B cell (primary cell): ENCODE measurements at regions not wholly inside any gene's neighbourhood (a gene's known extent, or its start where the extent isn't known, plus 50 kb on each side); places are given as distances from the start of the nearest gene placed in this dataset.

Experiments used
- ATAC-seq: fragments of 200-7000 bp; cut with Tn5 transposase; one replicate; pipeline ENCODE4 v1.10.0; 2021; ENCODE audit warnings: low read depth, mild to moderate bottlenecking, moderate number of reproducible peaks, moderate library complexity
- CTCF ChIA-PET: fragments of 350-600 bp; sonication (Branson Sonifier 250); formaldehyde crosslinking; loops from one replicate; lab custom pipeline; 2021; ENCODE audit warnings: antibody characterized with exemption, inconsistent platforms; lab: Charles Lee
- POLR2A ChIA-PET: fragments of 350-600 bp; sonication (Branson Sonifier 250); formaldehyde crosslinking; loops from one replicate; lab custom pipeline; 2021; ENCODE audit warnings: antibody characterized with exemption; lab: Charles Lee
- DNase-seq: peaks from one replicate; pipeline ENCODE4 v3.0.0; 2013
- H2AFZ ChIP-seq: 2 replicates; pipeline ENCODE4 v1.6.1; 2012; ENCODE audit warnings: mild to moderate bottlenecking, low read depth, low read length; ENCODE audit not compliant: insufficient read depth, poor library complexity, severe bottlenecking
- H3K27ac ChIP-seq, 2 donors: 1 replicate in 1 of 2; 2 replicates in 1 of 2; pipeline ENCODE4 v1.5.1; 2012 to 2013; ENCODE audit warnings: low read length in 2 of 2, mild to moderate bottlenecking in 2 of 2, moderate library complexity in 1 of 2
- H3K27me3 ChIP-seq, 4 experiments: fragments of 200-600 bp in 1 of 4; sonication (generic) in 1 of 4; replicated peaks in 1 of 4; 1 replicate in 2 of 4; 2 replicates in 2 of 4; pipeline versions ENCODE4 v1.6.1 to v1.7.0; 2013 to 2016; ENCODE audit warnings: low read length in 3 of 4, mild to moderate bottlenecking in 2 of 4, mixed read lengths in 1 of 4, moderate library complexity in 1 of 4; ENCODE audit not compliant: insufficient read depth in 4 of 4, control insufficient read depth in 3 of 4; ENCODE audit errors: control extremely low read depth in 1 of 4
- H3K36me3 ChIP-seq, 2 experiments: replicated peaks in 1 of 2; 1 replicate in 1 of 2; 2 replicates in 1 of 2; pipeline versions ENCODE4 v1.6.1 to v1.7.1; 2013; ENCODE audit warnings: low read length in 1 of 2; ENCODE audit not compliant: insufficient read depth in 2 of 2, control insufficient read depth in 1 of 2; ENCODE audit errors: control extremely low read depth in 1 of 2, extremely low read depth in 1 of 2
- H3K4me1 ChIP-seq, 2 donors: fragments of 200-600 bp in 1 of 2; sonication (generic) in 1 of 2; 1 replicate in 1 of 2; 2 replicates in 1 of 2; pipeline versions ENCODE4 v1.5.1 to v1.6.1; 2013 to 2017; ENCODE audit warnings: low read length in 2 of 2; ENCODE audit not compliant: control insufficient read depth in 2 of 2, insufficient read depth in 2 of 2
- H3K4me2 ChIP-seq: replicated peaks from 2 replicates; pipeline ENCODE3; 2012; ENCODE audit warnings: mild to moderate bottlenecking, low read depth, low read length; ENCODE audit not compliant: poor library complexity, severe bottlenecking
- H3K4me3 ChIP-seq, 5 experiments: fragments of 200-600 bp in 1 of 5; sonication (generic) in 1 of 5; 1 replicate in 3 of 5; 2 replicates in 2 of 5; pipeline versions ENCODE4 v1.5.1 to v1.7.0; 2011 to 2016; ENCODE audit warnings: low read length in 4 of 5, mild to moderate bottlenecking in 4 of 5, low read depth in 2 of 5, control low read depth in 1 of 5, moderate library complexity in 1 of 5; ENCODE audit not compliant: insufficient read depth in 1 of 5; ENCODE audit errors: control extremely low read depth in 1 of 5, extremely low read depth in 1 of 5
- H3K79me2 ChIP-seq: fragments of 200-600 bp; sonication (generic); one replicate; pipeline ENCODE4 v1.6.0; 2016; ENCODE audit warnings: low read length; ENCODE audit not compliant: control insufficient read depth, insufficient read depth
- H3K9ac ChIP-seq: fragments of 200-600 bp; sonication (generic); 2 replicates; pipeline ENCODE4 v1.6.1; 2017; ENCODE audit warnings: mild to moderate bottlenecking, low read length, moderate library complexity
- H3K9me3 ChIP-seq, 3 donors: one replicate each; pipeline versions ENCODE4 v1.6.1 to v1.7.1; 2013; ENCODE audit warnings: low read length in 2 of 3; ENCODE audit not compliant: control insufficient read depth in 2 of 3, insufficient read depth in 1 of 3; ENCODE audit errors: control extremely low read depth in 1 of 3
- H4K20me1 ChIP-seq: 2 replicates; pipeline ENCODE4 v1.6.0; 2012; ENCODE audit warnings: mild to moderate bottlenecking, low read length; ENCODE audit not compliant: insufficient read depth, control insufficient read depth, poor library complexity, severe bottlenecking
- H3K27ac Mint-ChIP-seq: one replicate; pipeline ENCODE4 v1.8.0; 2021; ENCODE audit warnings: mixed read lengths
- H3K27me3 Mint-ChIP-seq: one replicate; pipeline ENCODE4 v1.8.0; 2021; ENCODE audit warnings: mixed read lengths
- H3K4me1 Mint-ChIP-seq: one replicate; pipeline ENCODE4 v1.8.0; 2021; ENCODE audit warnings: mixed read lengths
- H3K4me3 Mint-ChIP-seq: one replicate; pipeline ENCODE4 v1.8.0; 2021; ENCODE audit warnings: mixed read lengths
- H3K9me3 Mint-ChIP-seq: one replicate; pipeline ENCODE4 v1.8.0; 2022; ENCODE audit warnings: mixed read lengths; ENCODE audit not compliant: insufficient read depth
- EZH2 ChIP-seq: IDR thresholded peaks from 2 replicates; pipeline ENCODE4 v1.6.1; 2012; ENCODE audit warnings: borderline replicate concordance, low read depth, mild to moderate bottlenecking, moderate library complexity, low read length; ENCODE audit not compliant: insufficient read depth, poor library complexity, severe bottlenecking
- WGBS: methylation state at CpG from one replicate; pipeline ENCODE4 v1.1.5; 2013; ENCODE audit warnings: missing lambda C conversion rate; ENCODE audit not compliant: insufficient coverage; 5-methylcytosine and 5-hydroxymethylcytosine counted together
- intact Hi-C: fragments of 100-400 bp; cut with micrococcal nuclease; formaldehyde crosslinking; loops from one replicate; pipeline ENCODE4 v1.10.0; 2022
- TF ChIP-seq, protein P1 (sequence below): fragments of 200-600 bp; IDR thresholded peaks from one replicate; pipeline ENCODE4 v1.8.0; 2022; ENCODE audit warnings: antibody characterized with exemption, mild to moderate bottlenecking

DNA sequence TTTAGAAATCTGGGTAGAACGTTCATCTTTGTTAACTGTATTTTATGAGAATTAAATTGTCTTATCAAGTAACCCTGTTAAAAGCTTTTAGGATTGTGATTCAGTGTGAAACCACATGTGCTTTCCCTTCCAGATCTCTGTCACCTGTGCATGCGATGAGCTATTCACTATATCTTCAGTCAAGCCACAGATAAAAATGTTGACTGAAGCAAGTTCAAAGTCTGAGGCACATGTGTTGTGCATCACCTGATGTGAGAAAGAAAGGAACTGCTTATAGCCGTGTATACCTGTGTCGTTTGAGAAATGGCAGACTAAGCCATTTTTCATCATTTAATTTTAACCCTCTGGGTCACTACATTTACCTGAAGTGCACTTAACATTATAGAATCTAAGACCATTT lies 1088.9 kb upstream of the TENM4 start:
- H3K27me3 Mint-ChIP-seq: no peaks in the 10 kb centered on the region

DNA sequence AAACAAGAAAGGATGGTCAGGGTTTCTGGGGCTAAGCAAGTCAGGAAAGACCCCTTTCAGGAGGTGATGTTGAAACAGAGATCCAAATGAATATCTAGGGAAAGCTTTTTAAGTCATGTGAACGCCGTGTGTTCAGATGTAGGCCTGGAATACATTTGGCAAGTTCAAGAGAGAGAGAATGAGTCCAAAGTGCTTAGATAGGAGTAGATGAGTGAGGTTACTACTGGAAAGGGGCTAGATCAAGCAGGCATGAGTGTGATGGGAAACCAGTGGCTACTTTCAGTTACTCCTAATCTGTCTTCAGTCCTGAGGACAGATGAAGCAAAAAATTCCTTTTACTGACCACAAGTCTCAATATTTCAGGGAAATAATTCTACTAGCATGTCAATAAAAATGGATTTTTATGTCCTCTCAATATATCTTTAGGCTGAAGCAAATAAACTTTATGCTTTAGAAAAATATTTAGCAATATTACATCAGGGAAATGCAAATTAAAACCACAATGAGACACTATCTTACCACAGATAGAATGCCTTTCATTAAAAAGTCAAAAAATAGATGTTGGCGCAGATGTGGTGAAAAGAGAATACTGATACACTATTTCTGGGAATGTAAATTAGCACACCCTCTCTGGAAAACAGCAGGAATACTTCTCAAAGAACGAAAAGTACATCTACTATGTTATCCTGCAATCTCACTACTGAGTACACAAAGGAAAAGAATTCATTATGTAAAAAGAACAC lies 1085.0 kb upstream of the TENM4 start:
- no peak for TF ChIP-seq EZH2
- TF ChIP-seq, protein P1, sequence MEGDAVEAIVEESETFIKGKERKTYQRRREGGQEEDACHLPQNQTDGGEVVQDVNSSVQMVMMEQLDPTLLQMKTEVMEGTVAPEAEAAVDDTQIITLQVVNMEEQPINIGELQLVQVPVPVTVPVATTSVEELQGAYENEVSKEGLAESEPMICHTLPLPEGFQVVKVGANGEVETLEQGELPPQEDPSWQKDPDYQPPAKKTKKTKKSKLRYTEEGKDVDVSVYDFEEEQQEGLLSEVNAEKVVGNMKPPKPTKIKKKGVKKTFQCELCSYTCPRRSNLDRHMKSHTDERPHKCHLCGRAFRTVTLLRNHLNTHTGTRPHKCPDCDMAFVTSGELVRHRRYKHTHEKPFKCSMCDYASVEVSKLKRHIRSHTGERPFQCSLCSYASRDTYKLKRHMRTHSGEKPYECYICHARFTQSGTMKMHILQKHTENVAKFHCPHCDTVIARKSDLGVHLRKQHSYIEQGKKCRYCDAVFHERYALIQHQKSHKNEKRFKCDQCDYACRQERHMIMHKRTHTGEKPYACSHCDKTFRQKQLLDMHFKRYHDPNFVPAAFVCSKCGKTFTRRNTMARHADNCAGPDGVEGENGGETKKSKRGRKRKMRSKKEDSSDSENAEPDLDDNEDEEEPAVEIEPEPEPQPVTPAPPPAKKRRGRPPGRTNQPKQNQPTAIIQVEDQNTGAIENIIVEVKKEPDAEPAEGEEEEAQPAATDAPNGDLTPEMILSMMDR: no peak
- Histone ChIP-seq H2AFZ (no peak overlapping the region), H4K20me1 (no peaks in the 10 kb centered on the region), H3K27me3 (no peaks in the 10 kb centered on the region), H3K4me3 (no peak overlapping the region), H3K79me2 (no peaks in the 10 kb centered on the region), H3K9me3 (no peaks in the 10 kb centered on the region), H3K27ac (no peak overlapping the region), H3K4me2 (no peak overlapping the region), H3K4me1 (no peaks in the 10 kb centered on the region), H3K9ac (no peak overlapping the region), H3K36me3 (no peaks in the 10 kb centered on the region)
- Mint-ChIP-seq H3K4me3 (no peak overlapping the region), H3K9me3 (peaks cover 3% of the 10 kb centered on the region), H3K27me3 (no peaks in the 10 kb centered on the region), H3K4me1 (no peaks in the 10 kb centered on the region), H3K27ac (no peak overlapping the region)
- DNase-seq (no peak), ATAC-seq (no peak)
- intact Hi-C loops: no loop called here
- WGBS: 60% methylated on average over 2 of the region's 4 CpGs
- POLR2A ChIA-PET: no interaction called here
- CTCF ChIA-PET: no interaction called here

More for the DNA sequence above, 1088.9 kb upstream of the TENM4 start:
- Histone ChIP-seq H3K79me2 (no peaks in the 10 kb centered on the region), H4K20me1 (no peaks in the 10 kb centered on the region), H3K4me3 (no peak overlapping the region), H3K27ac (no peak overlapping the region), H3K9me3 (peaks cover 0 to 14% (median 0%) of the 10 kb centered on the region in 3 donors), H3K4me2 (no peak overlapping the region), H3K4me1 (no peaks in the 10 kb centered on the region), H3K27me3 (no peaks in the 10 kb centered on the region), H2AFZ (no peak overlapping the region), H3K36me3 (no peaks in the 10 kb centered on the region), H3K9ac (no peak overlapping the region)
- WGBS: 80% methylated on average over 1 of the region's 4 CpGs
- ATAC-seq: no peak
- H3K4me1 Mint-ChIP-seq: no peaks in the 10 kb centered on the region
- peaks cover 3% of the 10 kb centered on the region for H3K9me3 Mint-ChIP-seq
- ChIA-PET CTCF (no interaction called here), POLR2A (no interaction called here)
- intact Hi-C loops: no loop called here
- no peak overlapping the region for H3K27ac Mint-ChIP-seq
- no peak overlapping the region for H3K4me3 Mint-ChIP-seq
- TF ChIP-seq, protein P1: no peak
- no peak for TF ChIP-seq EZH2
- no peak for DNase-seq
